ENCODE measurements at regions not wholly inside any gene's neighbourhood (a gene's known extent, or its start where the extent isn't known, plus 50 kb on each side); places are given as distances from the start of the nearest gene placed in this dataset.

DNA sequence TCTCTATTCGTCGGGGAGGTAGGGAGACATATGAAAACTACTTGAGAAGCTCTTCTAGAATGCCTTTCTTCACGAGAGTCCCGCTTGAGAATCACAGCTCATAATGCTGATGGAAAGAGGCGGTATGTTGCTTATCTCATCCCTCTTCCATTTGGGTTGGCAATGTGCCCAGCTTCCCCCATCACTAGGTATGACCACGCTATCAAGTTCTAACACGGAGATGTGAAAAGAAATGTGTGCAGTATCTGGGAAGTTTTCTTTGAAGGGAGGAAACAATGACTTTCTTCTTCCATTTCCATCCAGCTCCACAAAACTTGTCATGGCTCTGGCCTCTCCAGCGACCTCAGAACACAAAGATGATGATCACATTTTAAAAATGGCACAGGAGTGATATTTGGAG, 742.4 kb downstream of the DCDC2C start:
- TF ChIP-seq, protein P1, sequence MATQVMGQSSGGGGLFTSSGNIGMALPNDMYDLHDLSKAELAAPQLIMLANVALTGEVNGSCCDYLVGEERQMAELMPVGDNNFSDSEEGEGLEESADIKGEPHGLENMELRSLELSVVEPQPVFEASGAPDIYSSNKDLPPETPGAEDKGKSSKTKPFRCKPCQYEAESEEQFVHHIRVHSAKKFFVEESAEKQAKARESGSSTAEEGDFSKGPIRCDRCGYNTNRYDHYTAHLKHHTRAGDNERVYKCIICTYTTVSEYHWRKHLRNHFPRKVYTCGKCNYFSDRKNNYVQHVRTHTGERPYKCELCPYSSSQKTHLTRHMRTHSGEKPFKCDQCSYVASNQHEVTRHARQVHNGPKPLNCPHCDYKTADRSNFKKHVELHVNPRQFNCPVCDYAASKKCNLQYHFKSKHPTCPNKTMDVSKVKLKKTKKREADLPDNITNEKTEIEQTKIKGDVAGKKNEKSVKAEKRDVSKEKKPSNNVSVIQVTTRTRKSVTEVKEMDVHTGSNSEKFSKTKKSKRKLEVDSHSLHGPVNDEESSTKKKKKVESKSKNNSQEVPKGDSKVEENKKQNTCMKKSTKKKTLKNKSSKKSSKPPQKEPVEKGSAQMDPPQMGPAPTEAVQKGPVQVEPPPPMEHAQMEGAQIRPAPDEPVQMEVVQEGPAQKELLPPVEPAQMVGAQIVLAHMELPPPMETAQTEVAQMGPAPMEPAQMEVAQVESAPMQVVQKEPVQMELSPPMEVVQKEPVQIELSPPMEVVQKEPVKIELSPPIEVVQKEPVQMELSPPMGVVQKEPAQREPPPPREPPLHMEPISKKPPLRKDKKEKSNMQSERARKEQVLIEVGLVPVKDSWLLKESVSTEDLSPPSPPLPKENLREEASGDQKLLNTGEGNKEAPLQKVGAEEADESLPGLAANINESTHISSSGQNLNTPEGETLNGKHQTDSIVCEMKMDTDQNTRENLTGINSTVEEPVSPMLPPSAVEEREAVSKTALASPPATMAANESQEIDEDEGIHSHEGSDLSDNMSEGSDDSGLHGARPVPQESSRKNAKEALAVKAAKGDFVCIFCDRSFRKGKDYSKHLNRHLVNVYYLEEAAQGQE (IDR thresholded peaks at IDR 0.05; ENCODE audit: insufficient read depth in 1 of 2, low read depth in 2 of 2, low read length in 2 of 2): no peak
- TF ChIP-seq POLR2AphosphoS5 (IDR thresholded peaks at IDR 0.05; ENCODE audit: low read depth, low read length) (no peak), TAF1 (IDR thresholded peaks at IDR 0.05; ENCODE audit: borderline replicate concordance, insufficient read depth, low read length) (no peak), FOXP2 (optimal IDR thresholded peaks at IDR 0.05; ENCODE audit: borderline replicate concordance, extremely low read depth, extremely low read length, insufficient read depth) (no peak), SIN3A (IDR thresholded peaks at IDR 0.05; ENCODE audit: borderline replicate concordance, insufficient read depth, low read length) (no peak)

DNA sequence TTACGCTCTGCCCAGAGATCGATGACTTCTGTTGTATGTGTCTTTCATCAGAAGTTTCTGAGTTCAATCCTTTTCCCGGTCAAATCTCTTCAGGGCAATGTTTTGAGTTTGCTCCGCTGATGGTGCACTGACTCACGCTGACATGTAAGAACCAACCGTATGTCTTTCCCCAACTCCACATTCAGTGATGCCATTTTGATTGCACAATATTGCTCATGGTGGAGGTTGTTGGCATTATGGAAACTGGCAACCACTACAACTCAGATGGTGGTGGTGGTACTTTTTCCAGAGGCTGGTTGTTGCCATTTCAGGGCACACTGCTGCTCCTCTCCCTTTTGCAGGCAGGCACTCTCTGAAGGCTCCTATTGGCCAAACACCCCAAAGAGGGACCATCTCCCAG, 751.5 kb downstream of the DCDC2C start:
- TF ChIP-seq FOXP2 (optimal IDR thresholded peaks at IDR 0.05; ENCODE audit: borderline replicate concordance, extremely low read depth, extremely low read length, insufficient read depth) (no peak), POLR2AphosphoS5 (IDR thresholded peaks at IDR 0.05; ENCODE audit: low read depth, low read length) (no peak), TAF1 (IDR thresholded peaks at IDR 0.05; ENCODE audit: borderline replicate concordance, insufficient read depth, low read length) (no peak), SIN3A (IDR thresholded peaks at IDR 0.05; ENCODE audit: borderline replicate concordance, insufficient read depth, low read length) (no peak)
- TF ChIP-seq, protein P1 (IDR thresholded peaks at IDR 0.05; ENCODE audit: insufficient read depth in 1 of 2, low read depth in 2 of 2, low read length in 2 of 2): no peak

DNA sequence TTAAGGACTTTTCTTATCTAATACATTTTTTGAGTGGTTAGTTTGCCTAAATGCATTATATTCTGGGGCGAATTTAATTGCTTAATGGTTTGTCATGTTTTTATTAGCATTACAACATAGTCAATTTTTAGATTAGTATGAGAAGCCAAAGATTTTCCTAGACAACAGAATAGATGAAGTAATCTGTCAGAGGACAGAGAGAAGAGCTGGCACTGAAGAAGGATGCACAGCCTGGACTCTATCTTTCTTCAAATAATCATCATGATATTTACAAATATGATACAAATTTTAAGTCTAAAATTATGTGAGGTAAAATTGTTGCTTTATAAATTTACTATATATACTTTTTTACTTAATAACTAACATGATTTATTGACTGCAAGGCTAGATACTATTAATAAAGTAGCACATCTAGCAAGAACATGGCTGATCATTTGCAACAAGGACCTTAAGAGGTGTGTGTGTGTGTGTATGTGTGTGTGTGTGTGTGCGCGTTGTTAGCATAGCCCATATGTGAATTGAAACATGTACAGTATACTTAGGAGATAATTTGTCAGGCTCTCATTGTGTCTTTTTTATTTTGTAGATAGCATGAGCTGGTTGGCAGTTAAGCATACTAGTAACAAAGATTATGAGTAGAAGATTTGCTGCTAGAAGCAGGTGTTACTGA, 752.2 kb downstream of the DCDC2C start:
- no peak for TF ChIP-seq FOXP2 (optimal IDR thresholded peaks at IDR 0.05; ENCODE audit: borderline replicate concordance, extremely low read depth, extremely low read length, insufficient read depth)
- no peak for TF ChIP-seq POLR2AphosphoS5 (IDR thresholded peaks at IDR 0.05; ENCODE audit: low read depth, low read length)
- no peak for TF ChIP-seq SIN3A (IDR thresholded peaks at IDR 0.05; ENCODE audit: borderline replicate concordance, insufficient read depth, low read length)
- TF ChIP-seq TAF1 (IDR thresholded peaks at IDR 0.05; ENCODE audit: borderline replicate concordance, insufficient read depth, low read length): no peak
- TF ChIP-seq, protein P1 (IDR thresholded peaks at IDR 0.05; ENCODE audit: insufficient read depth in 1 of 2, low read depth in 2 of 2, low read length in 2 of 2): no peak

DNA sequence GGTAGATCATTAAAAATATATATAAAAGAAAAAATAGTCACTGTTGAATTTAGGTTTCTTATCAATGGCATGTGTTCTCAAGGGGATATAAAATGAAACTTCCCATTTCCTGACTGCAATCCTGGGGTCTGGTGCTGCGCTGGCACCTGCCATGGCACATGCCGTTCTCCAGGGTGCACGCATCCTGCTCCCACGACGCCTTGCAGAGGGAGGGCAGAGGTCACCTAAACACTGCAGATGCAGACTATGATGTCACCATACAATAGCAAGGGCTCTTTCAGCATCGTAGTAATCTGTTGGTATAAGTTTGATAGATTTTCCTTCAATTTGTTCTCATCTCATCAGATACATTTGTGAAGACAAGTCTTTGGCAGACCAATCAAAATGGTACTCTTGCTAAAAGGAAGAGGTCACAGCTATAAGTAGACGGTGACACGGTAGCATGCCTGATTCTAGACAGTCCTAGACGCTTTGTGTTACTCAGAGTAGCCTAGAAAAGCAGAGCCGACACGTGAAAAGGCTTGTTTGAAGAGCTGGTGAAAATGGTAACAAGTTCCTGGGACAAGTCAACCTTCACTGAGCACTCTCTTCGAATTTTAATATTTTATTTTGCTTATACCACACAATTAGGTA, 761.4 kb downstream of the DCDC2C start:
- no peak for TF ChIP-seq SIN3A (IDR thresholded peaks at IDR 0.05; ENCODE audit: borderline replicate concordance, insufficient read depth, low read length)
- TF ChIP-seq, protein P1 (IDR thresholded peaks at IDR 0.05; ENCODE audit: insufficient read depth in 1 of 2, low read depth in 2 of 2, low read length in 2 of 2): no peak
- no peak for TF ChIP-seq FOXP2 (optimal IDR thresholded peaks at IDR 0.05; ENCODE audit: borderline replicate concordance, extremely low read depth, extremely low read length, insufficient read depth)
- no peak for TF ChIP-seq POLR2AphosphoS5 (IDR thresholded peaks at IDR 0.05; ENCODE audit: low read depth, low read length)
- TF ChIP-seq TAF1 (IDR thresholded peaks at IDR 0.05; ENCODE audit: borderline replicate concordance, insufficient read depth, low read length): no peak
